ENCODE measurements at regions not wholly inside any gene's neighbourhood (a gene's known extent, or its start where the extent isn't known, plus 50 kb on each side); places are given as distances from the start of the nearest gene placed in this dataset.

DNA sequence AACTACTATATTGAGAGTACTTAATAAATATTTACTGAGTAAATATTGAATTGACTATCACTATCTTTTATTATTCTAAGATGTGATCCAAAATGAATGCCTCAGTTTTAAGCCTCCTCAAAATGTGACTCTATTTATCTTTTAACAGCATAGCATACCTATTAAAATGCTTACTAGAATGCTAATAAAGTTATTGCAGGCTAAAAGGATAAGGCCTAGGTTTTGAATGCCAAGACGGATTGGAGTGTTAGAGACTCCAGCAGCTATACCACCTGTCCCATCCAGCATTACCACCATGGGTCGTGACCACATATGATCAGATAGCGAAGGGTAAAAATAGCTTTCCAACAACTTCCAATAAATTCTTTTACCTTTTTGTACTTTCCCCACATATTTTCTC lies 64.7 kb upstream of the MYRIP start:
- DNase-seq (ENCODE audit: low read depth), result no peak
- no peak overlapping the region for H3K4me3 ChIP-seq (ENCODE audit: low read depth, low read length)
- TF ChIP-seq, protein P1, sequence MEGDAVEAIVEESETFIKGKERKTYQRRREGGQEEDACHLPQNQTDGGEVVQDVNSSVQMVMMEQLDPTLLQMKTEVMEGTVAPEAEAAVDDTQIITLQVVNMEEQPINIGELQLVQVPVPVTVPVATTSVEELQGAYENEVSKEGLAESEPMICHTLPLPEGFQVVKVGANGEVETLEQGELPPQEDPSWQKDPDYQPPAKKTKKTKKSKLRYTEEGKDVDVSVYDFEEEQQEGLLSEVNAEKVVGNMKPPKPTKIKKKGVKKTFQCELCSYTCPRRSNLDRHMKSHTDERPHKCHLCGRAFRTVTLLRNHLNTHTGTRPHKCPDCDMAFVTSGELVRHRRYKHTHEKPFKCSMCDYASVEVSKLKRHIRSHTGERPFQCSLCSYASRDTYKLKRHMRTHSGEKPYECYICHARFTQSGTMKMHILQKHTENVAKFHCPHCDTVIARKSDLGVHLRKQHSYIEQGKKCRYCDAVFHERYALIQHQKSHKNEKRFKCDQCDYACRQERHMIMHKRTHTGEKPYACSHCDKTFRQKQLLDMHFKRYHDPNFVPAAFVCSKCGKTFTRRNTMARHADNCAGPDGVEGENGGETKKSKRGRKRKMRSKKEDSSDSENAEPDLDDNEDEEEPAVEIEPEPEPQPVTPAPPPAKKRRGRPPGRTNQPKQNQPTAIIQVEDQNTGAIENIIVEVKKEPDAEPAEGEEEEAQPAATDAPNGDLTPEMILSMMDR (conservative IDR thresholded peaks at IDR 0.05; ENCODE audit: low read depth, low read length), result no peak

DNA sequence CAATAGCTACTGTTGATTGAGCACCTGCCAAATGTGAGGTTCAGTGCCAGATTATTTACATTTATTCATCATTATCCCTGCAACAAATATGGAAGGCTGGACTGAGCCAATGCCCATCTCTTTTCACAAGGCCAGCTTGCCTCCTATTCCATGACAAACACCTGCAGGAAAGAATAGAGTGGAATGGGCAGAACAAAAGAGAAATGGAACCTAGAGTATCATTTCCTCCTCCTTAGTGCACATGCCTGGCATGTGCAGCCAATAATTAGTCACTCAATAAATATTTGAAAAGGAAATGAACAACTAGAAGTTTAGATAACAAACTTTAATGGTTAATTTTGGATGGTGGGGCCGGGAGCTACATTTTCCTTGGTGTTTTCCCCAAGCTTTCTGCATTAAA lies 61.4 kb upstream of the MYRIP start:
- H3K4me3 ChIP-seq (ENCODE audit: low read depth, low read length), result no peak overlapping the region
- TF ChIP-seq, protein P1 (conservative IDR thresholded peaks at IDR 0.05; ENCODE audit: low read depth, low read length), result no peak
- no peak for DNase-seq (ENCODE audit: low read depth)

DNA sequence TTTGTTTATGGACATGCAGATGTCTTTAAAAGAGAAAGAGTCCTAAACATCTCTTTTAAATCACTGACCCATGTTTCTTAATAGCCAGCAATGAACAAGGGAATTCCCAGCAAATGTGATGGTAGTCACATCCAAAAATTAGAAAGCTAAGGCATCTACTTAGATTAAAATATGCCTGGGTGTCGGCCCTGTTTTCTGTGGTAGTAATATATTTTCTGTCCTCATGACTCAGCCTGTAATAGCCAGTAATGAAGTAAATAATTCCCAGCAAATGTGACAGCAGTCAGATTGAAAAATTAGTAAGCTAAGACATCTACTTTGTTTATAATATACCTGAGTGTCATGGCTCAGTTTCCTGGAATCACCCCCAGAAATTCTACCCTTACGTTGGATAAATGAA lies 60.6 kb upstream of the MYRIP start:
- no peak for DNase-seq (ENCODE audit: low read depth)
- TF ChIP-seq, protein P1 (conservative IDR thresholded peaks at IDR 0.05; ENCODE audit: low read depth, low read length), result no peak
- no peak overlapping the region for H3K4me3 ChIP-seq (ENCODE audit: low read depth, low read length)

- TF ChIP-seq, protein P1 (conservative IDR thresholded peaks at IDR 0.05; ENCODE audit: low read depth, low read length), result no peak
- no peak overlapping the region for H3K4me3 ChIP-seq (ENCODE audit: low read depth, low read length)
- no peak for DNase-seq (ENCODE audit: low read depth)
Measured at GRCh38 chr3:39750712-39751111, 58.7 kb upstream of the MYRIP start.

DNA sequence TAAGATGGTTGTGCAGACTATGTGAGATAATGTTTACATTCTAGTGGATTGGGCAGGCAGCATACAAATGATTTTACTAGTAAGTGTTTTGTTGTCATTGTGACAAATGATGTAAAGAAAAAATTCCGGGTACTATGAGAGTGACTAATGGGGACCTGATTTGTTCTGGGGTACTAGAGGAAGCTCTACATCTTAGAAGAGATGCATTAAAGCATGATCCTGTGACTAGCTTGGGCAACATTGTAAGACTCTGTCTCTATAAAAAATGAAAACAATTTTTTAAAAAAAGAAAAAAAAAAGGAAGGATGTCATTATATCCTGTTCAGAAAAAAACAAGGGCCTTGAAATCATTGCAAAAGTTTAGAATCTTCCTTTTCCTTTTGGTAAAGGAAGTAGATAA lies 58.1 kb upstream of the MYRIP start:
- TF ChIP-seq, protein P1 (conservative IDR thresholded peaks at IDR 0.05; ENCODE audit: low read depth, low read length), result no peak

GRCh38 chr3:39752019-39752637 lies 57.3 kb upstream of the MYRIP start:
- no peak overlapping the region for H3K4me3 ChIP-seq (ENCODE audit: low read depth, low read length)
- TF ChIP-seq, protein P1 (conservative IDR thresholded peaks at IDR 0.05; ENCODE audit: low read depth, low read length), result no peak
- DNase-seq (ENCODE audit: low read depth), result no peak

More for the DNA sequence above, 58.1 kb upstream of the MYRIP start:
- DNase-seq (ENCODE audit: low read depth), result no peak
- H3K4me3 ChIP-seq (ENCODE audit: low read depth, low read length), result no peak overlapping the region

GRCh38 chr3:39752751-39753150 lies 56.7 kb upstream of the MYRIP start:
- TF ChIP-seq, protein P1 (conservative IDR thresholded peaks at IDR 0.05; ENCODE audit: low read depth, low read length), result no peak
- no peak overlapping the region for H3K4me3 ChIP-seq (ENCODE audit: low read depth, low read length)
- no peak for DNase-seq (ENCODE audit: low read depth)

Data from epithelial cell of proximal tubule (primary cell).